Motor neuron (in vitro differentiated cells): ENCODE measurements at regions not wholly inside any gene's neighbourhood (a gene's known extent, or its start where the extent isn't known, plus 50 kb on each side); places are given as distances from the start of the nearest gene placed in this dataset.
"Not testable (repeated sequence)": the region's sequence is repeated elsewhere in the genome, so short reads cannot be mapped to it uniquely, and the experiment has no call there.

ENCODE experiments used
- ATAC-seq, 8 experiments: fragments of 200-7000 bp; cut with Tn5 transposase; replicated peaks in 6 of 8; 2 replicates each; pipeline ENCODE4 v1.8.0; 2021; ENCODE audit warnings: mild to moderate bottlenecking in 8 of 8, moderate library complexity in 8 of 8
- H3K27ac ChIP-seq, 2 donors: fragments of 250-450 bp; sonication (Bioruptor Pico); 2 replicates each; pipeline ENCODE4 v1.9.0; 2021; ENCODE audit warnings: antibody characterized with exemption in 2 of 2, mild to moderate bottlenecking in 2 of 2, moderate library complexity in 1 of 2
- H3K4me1 ChIP-seq, 2 donors: fragments of 250-450 bp; sonication (Bioruptor Pico); replicated peaks in 1 of 2; 2 replicates each; pipeline ENCODE4 v1.6.1; 2021; ENCODE audit warnings: antibody characterized with exemption in 2 of 2, mild to moderate bottlenecking in 2 of 2, moderate library complexity in 1 of 2
- H3K4me3 ChIP-seq, 5 donors: fragments of 250-450 bp; sonication (Bioruptor Pico); 2 replicates each; pipeline ENCODE4 v1.9.0; 2021; ENCODE audit warnings: antibody characterized with exemption in 5 of 5, mild to moderate bottlenecking in 5 of 5, moderate library complexity in 4 of 5
- WGBS, 10 experiments: fragments of 450-650 bp; shearing (Covaris generic); methylation state at CpG; one replicate each; pipeline ENCODE4 v1.0.0; 2022; 5-methylcytosine and 5-hydroxymethylcytosine counted together
- in situ Hi-C, 9 experiments: fragments of 400-800 bp; cut with MboI; loops; one replicate each; pipeline ENCODE4 v1.15.0; 2021; ENCODE audit warnings: low sequenced_read_pairs in 9 of 9, low pct_unique_long_range_greater_than_20kb in 2 of 9; ENCODE audit not compliant: unreplicated experiment in 9 of 9

DNA sequence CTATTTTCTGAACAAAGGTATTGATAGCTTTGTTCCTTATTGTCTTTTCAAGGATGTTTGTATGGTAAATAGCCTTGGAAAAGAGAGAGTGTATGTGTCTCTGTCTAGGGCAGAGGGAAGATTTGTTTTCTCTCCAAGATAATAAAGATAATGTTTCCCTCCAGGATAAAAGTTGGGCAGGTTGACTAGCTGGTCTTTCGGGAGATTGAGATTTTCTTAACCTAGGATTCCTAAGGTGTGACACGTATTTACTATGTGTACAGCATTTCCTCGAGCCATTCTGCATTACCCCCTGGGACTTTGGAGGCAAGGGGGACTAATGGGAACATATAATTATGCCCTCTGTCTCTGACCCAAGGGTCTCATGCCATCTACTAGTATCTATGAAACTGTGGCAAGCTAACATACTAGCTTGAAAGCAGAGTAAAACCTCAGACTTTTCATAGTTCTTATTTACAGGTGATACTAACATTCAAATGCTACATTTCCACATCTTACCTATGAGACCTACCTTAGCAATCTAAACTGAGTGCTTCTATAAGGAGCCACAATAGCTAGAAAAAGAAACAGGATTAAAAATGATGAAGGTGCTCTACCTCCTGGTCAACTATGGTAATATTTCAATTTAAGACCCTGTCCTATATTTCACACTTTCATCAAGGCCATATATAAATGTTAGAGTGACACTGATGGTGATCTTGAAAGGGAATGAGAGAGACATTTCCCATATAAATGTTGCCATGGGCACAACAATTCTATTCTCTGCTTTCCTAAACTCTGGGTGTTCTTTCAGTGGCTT is 252.9 kb upstream of the CBLB start:
- no peak overlapping the region for H3K27ac ChIP-seq
- no peak overlapping the region for H3K4me3 ChIP-seq
- 67 to 100% (median 80%) methylated on average over 1 to 3 of the region's 3 CpGs; no CpG with 5 or more reads in 3 of the 10 experiments for WGBS, 10 experiments
- in situ Hi-C loops: no loop called here
- peaks cover 3 to 12% of the 10 kb centered on the region in 2 donors for H3K4me1 ChIP-seq
- no peak for ATAC-seq

DNA sequence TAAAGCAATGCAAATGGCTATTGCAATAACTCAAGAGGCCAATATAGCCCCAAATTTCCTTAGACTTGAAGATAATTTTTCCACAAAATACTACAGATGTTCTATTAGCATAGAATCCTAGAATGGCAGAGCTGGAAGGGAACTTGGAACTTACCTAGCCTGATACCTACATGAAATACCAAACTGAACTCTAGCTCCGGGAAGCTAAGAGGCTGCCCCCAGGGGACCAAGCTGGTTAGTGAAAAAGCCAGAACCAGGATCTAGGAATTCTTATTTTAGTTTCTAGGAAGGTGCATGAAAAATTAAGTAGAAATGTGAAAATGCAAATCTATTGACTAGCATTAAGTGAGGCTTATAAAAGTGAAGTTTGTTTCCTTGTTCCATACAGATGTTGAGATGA is 256.0 kb upstream of the CBLB start:
- in situ Hi-C loops: no loop called here
- Histone ChIP-seq H3K4me1 (peaks cover under 1 to 4% of the 10 kb centered on the region in 2 donors), H3K4me3 (no peak overlapping the region), H3K27ac (no peak overlapping the region)
- no peak for ATAC-seq
- 67 to 83% (median 73%) methylated on average over 1 of the region's 1 CpG; no CpG with 5 or more reads in 6 of the 10 experiments for WGBS, 10 experiments

DNA sequence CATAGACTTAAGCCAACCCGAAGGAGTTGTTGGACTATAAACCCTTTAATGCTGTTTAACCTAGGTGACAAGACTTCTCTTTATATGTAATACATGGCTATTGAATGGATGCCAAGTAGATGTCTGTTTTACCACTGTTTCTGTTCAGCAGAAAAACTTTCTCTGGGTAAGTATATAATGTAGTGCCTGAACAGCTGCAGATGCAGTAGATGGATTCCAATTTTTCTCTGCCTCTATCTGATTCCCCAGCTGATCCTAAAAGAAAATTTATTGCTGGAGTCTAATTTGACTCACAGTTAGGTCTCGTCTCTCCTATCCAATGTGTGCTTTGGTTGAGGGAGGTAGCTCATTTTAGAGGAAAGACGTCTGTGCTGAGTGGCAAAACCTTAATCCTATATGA is 256.5 kb upstream of the CBLB start:
- 63 to 100% (median 86%) methylated on average over 1 to 3 of the region's 3 CpGs for WGBS, 10 experiments
- H3K27ac ChIP-seq: no peak overlapping the region
- in situ Hi-C loops: no loop called here
- no peak overlapping the region for H3K4me3 ChIP-seq
- ATAC-seq: no peak
- H3K4me1 ChIP-seq: no peaks in the 10 kb centered on the region

DNA sequence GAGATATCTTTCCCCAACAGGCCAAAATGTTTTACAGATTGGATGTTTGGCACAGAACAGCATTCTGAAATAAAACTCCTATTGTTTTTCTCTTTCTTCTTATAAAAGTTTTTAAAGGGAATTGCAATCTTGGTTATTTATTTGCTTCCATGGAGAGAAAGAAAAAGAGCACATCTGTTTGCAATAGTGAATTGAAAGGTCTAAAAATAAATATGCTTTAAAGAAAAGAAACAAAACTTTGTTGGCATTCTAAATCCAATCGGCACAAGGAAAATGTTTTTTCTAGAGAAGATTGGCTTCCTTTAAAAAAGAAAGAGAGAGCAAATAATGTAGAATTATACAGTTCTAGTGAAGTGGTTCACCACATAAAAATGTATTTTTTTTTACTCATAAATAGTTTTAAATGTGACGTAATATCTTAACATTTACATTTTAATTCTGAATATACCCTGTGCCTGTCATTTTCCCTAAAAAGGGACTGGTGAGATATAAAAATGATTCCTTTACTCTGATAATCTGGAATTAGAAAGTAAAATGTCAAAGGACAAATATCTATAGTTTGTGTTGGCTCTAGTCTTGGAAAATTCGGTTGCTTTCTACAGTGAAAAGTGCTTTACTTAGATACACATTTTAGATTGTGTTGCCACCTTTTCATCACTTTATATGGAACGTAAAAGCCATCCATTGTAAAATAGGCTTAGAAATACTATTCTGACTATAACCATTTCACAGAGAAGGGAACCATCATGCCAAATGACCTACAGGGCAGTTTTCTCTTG is 257.4 kb upstream of the CBLB start:
- 17 to 97% (median 91%) methylated on average over 2 to 4 of the region's 4 CpGs for WGBS, 10 experiments
- ATAC-seq: no peak
- no peak overlapping the region for H3K4me3 ChIP-seq
- H3K27ac ChIP-seq: no peak overlapping the region
- in situ Hi-C loops: no loop called here
- peaks cover 0 to 5% of the 10 kb centered on the region in 2 donors for H3K4me1 ChIP-seq

DNA sequence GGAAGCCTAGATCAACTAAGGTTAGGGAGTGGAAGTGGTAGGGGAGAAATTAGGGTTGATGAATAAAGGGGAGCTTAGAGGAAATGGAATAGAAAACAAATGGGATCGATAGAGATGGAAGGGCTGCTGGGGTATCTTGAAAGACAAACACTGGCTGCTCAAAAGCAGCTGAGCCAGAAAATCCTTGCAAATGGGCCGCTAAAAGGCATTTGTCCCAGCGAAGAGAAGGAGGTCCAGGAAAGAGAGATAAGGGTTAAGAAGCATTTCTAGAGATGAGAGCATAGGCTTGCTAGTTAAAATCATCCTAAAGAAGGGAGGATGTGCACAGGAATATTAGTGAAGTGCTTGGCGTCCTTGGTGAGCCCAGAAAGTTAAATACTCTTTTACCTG is 258.0 kb upstream of the CBLB start:
- Histone ChIP-seq H3K4me3 (no peak overlapping the region), H3K4me1 (peaks cover 0 to 5% of the 10 kb centered on the region in 2 donors), H3K27ac (no peak overlapping the region)
- no peak for ATAC-seq
- in situ Hi-C loops: no loop called here
- 68 to 100% (median 89%) methylated on average over 2 to 4 of the region's 4 CpGs for WGBS, 10 experiments

DNA sequence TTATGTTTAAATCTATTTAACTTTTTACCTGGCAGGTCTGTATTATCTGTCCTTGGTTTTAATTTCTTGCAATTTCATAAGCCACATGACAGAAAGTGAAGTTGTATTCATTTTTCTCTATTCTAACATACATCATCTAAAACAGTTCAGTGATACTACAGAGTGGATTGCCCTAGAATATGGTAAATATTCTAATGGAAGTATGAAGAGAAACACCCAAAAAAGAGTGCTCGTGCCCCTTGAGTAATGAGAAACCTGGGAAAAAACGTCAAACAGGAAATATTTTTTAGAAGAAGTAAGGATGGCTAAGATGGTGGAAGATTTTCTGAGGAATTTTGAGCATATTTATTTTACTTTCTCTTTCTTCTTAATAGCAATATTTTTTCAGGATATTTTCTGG is 261.1 kb upstream of the CBLB start:
- Histone ChIP-seq H3K27ac (no peak overlapping the region), H3K4me3 (no peak overlapping the region), H3K4me1 (peaks cover 0 to 5% of the 10 kb centered on the region in 2 donors)
- peak in 3 of 8 experiments; percentile 49 to 56 (median 51) for ATAC-seq
- WGBS, 10 experiments: 0 to 100% (median 86%) methylated on average over 1 to 2 of the region's 2 CpGs; no CpG with 5 or more reads in 1 of the 10 experiments
- in situ Hi-C loops: no loop called here

DNA sequence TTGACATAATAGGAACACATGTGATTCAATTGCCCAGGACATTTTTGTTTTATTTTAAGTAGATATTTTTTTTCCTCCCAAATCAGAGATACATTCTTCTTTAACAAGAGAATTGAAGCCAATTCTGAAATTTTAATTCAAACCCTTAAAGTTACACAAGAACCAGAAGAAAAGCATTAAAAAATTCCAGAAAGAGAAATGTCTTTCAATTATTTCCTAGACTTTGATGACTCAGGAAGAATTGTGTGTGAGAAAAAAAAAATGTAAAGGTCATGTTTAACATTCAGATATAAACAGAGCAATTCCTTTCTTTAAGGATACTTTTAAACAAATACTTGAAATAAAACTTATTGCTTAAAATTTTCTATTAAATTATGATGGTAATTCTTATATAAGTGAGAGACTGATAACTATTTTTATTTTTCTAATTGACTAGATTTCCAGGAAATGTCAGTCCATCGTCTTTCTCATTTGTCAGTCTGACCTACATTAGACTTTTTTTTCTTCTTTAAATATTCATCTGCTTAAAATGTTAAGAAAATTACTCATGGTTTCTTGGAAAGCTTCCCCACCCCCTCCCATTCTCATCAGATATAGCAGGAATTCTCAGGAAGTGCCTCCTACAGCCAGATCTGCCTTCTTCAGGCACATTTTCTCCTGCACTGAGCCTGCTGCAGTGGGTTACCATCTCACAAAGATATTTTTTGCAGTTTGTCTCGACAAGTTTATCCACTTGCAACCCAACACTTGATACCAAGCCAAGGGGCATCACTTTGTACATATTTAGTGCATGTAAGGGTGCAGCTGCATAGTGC is 261.8 kb upstream of the CBLB start:
- in situ Hi-C loops: no loop called here
- Histone ChIP-seq H3K4me3 (no peak overlapping the region), H3K4me1 (peaks cover 0 to 5% of the 10 kb centered on the region in 2 donors), H3K27ac (no peak overlapping the region)
- ATAC-seq: peak; percentile 11 to 86 (median 55)
- 0 to 88% (median 71%) methylated on average over 1 to 2 of the region's 2 CpGs; no CpG with 5 or more reads in 1 of the 10 experiments for WGBS, 10 experiments

DNA sequence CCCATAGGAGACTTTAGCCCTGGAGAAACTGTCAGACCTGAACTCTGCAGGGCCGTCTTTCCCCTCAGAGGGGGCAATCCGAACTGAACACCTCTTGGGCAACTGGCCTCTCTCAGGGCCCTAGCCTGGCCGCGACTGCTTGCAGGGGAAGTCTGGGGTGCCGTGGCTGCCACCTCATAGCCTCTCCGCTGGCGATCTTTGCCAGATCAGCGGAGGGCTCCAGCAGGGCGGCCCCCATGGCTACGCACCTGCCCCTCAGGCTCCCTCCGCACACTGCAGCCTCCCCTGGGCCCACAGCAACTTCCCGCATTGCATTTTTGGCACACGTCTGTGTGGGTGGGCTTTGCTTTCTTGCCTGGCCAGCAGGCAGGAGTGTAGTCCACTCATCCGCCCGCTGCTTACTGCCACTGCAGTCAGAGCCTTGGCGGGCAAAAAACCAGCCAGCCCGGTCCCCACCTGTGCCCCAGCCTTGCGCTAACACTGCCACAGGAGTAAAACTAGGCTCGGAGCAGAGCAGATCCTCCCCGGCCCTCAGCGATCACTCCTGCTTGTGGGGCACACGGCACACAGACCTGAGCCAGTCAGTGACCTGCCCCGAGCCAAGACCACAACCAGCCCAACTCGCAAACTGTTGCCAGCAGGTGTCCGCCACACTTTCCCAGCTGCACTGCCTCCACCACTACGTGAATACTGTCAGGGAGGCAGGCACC is 266.8 kb upstream of the CBLB start:
- no peak for ATAC-seq
- Histone ChIP-seq H3K4me1 (peaks cover 3 to 5% of the 10 kb centered on the region in 2 donors), H3K27ac (no peak overlapping the region), H3K4me3 (no peak overlapping the region)
- in situ Hi-C loops: no loop called here
- 88 to 100% (median 94%) methylated on average over 4 to 9 of the region's 26 CpGs; no CpG with 5 or more reads in 6 of the 10 experiments for WGBS, 10 experiments

DNA sequence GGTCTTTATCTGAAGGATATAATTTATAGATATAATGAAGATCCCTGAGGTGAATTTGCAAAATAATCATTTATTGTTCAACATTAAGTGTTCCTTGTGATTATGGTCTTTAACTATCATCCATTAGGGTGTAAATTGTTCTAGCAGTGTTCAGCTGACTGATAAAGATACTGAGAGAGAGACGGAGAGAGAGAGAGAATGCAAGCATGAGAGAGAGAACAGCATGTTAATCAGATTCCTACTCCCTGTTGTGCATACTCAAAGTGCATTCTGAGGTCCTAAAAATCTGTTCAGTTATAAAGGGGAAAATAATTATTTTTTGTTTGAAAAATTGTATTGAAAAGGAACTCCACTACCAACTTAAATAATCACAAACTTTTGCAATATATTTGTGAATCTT is 271.0 kb upstream of the CBLB start:
- ATAC-seq: peak in 3 of 8 experiments; percentile 37 to 45 (median 43)
- H3K27ac ChIP-seq: no peak overlapping the region
- 30 to 86% (median 60%) methylated on average over 1 of the region's 1 CpG; no CpG with 5 or more reads in 2 of the 10 experiments for WGBS, 10 experiments
- in situ Hi-C loops: no loop called here
- H3K4me3 ChIP-seq: no peak overlapping the region
- peaks cover 0 to 3% of the 10 kb centered on the region in 2 donors for H3K4me1 ChIP-seq

DNA sequence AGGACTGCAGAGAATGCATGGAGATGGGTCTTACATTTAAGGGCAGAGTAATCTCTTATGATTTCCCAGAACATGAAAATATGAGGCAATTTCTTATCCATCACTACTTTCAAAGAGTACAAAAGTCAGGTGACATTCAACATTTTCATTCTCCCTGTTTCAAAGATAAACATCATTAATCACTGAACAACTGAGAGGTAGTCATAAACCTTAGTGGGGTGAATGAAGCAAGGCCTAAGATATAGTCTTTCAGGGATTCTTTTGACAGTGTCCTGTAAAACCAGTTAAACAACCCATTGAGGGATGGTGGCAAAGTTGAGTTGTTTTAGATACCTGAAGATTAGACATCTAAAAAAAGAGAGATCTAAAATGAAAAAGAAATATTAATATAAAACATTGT is 271.6 kb upstream of the CBLB start:
- Histone ChIP-seq H3K27ac (no peak overlapping the region), H3K4me3 (no peak overlapping the region), H3K4me1 (peaks cover 0 to 3% of the 10 kb centered on the region in 2 donors)
- no peak for ATAC-seq
- in situ Hi-C loops: no loop called here

DNA sequence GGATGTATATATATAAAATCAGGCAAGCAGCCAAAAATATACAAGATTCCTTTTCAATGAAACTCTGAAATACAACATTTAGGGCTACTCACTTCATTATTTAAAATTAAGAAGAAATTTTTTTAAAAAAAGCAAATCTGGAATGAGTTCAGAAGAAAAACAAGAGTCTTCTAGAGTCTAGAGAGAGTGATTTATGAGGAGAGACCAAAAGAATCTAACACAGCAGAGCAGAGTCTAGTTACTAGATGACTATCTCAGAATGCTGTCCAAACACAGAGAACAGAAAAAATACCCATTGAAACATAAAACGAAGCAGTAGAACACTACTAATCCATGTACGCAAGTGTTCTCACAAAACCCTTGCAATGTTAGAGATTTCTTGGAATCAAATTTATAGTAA is 275.2 kb upstream of the CBLB start:
- no peak for ATAC-seq
- WGBS, 10 experiments: 75 to 100% (median 92%) methylated on average over 2 of the region's 2 CpGs; no CpG with 5 or more reads in 2 of the 10 experiments
- Histone ChIP-seq H3K4me1 (peaks cover 0 to 3% of the 10 kb centered on the region in 2 donors), H3K27ac (no peak overlapping the region), H3K4me3 (no peak overlapping the region)
- in situ Hi-C loops: no loop called here

DNA sequence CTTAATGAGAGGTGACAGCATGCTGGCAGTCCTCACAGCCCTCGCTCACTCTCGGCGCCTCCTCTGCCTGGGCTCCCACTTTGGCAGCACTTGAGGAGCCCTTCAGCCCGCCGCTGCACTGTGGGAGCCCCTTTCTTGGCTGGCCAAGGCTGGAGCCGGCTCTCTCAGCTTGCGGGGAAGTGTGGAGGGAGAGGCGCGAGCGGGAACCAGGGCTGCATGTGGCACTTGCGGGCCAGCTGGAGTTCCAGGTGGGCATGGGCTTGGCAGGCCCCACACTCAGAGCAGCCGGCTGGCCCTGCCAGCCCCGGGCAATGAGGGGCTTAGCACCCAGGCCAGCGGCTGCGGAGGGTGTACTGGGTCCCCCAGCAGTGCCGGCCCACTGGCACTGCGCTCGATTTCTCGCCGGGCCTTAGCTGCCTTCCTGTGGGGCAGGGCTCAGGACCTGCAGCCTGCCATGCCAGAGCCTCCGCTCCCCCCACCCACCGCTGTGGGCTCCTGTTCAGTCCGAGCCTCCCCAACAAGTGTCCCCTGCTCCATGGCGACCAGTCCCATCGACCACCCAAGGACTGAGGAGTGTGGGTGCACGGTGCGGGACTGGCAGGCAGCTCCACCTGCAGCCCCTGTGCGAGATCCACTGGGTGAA is 279.7 kb upstream of the CBLB start:
- WGBS, 10 experiments: 87 to 100% (median 89%) methylated on average over 1 to 5 of the region's 28 CpGs; no CpG with 5 or more reads in 7 of the 10 experiments
- ATAC-seq, H3K4me1 ChIP-seq, H3K4me3 ChIP-seq, in situ Hi-C loops, H3K27ac ChIP-seq: not testable (repeated sequence)
